Peyer's patch (tissue), 4 donors: ENCODE measurements at regions not wholly inside any gene's neighbourhood (a gene's known extent, or its start where the extent isn't known, plus 50 kb on each side); places are given as distances from the start of the nearest gene placed in this dataset.
A peak's percentile ranks its signal among the peaks of the same experiment; 100 is the strongest.

ENCODE experiments used
- DNase-seq, 3 donors: peaks; one replicate each; pipeline ENCODE4 v3.0.0-alpha.2; 2017 to 2019
- H3K27ac ChIP-seq, 4 donors: fragments of 200-600 bp; sonication (generic); one replicate each; pipeline ENCODE4 v1.5.1; 2016 to 2019
- H3K27me3 ChIP-seq, 2 donors: fragments of 200-600 bp; sonication (generic); one replicate each; pipeline ENCODE4 v1.5.1; 2019
- H3K36me3 ChIP-seq, 3 donors: fragments of 200-600 bp; sonication (generic); one replicate each; pipeline ENCODE4 v1.5.1; 2016 to 2019
- H3K4me1 ChIP-seq, 4 donors: fragments of 200-600 bp; sonication (generic); one replicate each; pipeline ENCODE4 v1.5.1; 2016 to 2019
- H3K4me3 ChIP-seq, 4 donors: fragments of 200-600 bp; sonication (generic); 1 replicate in 3 of 4; 2 replicates in 1 of 4; pipeline ENCODE4 v1.5.1; 2016 to 2019; ENCODE audit warnings: mild to moderate bottlenecking in 1 of 4
- H3K9me3 ChIP-seq, 4 donors: fragments of 200-600 bp; sonication (generic); one replicate each; pipeline ENCODE4 v1.5.1; 2016 to 2019; ENCODE audit warnings: mild to moderate bottlenecking in 1 of 4
- CTCF ChIP-seq, 6 experiments: fragments of 450-650 bp in 4 of 6; fragments of 200-600 bp in 2 of 6; sonication (generic) in 1 of 6; IDR thresholded peaks; one replicate each; pipeline ENCODE4 v1.5.1; 2017 to 2019; ENCODE audit warnings: antibody characterized with exemption in 6 of 6, mild to moderate bottlenecking in 3 of 6, moderate library complexity in 1 of 6
- POLR2A ChIP-seq, 2 donors: fragments of 450-650 bp; IDR thresholded peaks; one replicate each; pipeline ENCODE4 v1.5.1; 2017; ENCODE audit warnings: antibody characterized with exemption in 2 of 2, mild to moderate bottlenecking in 2 of 2, moderate library complexity in 2 of 2

GRCh38 chr2:2687745-2688144 is 356.7 kb upstream of the MYT1L start:
- Histone ChIP-seq H3K27me3 (no peaks in the 10 kb centered on the region), H3K36me3 (no peaks in the 10 kb centered on the region), H3K4me1 (no peaks in the 10 kb centered on the region), H3K9me3 (no peaks in the 10 kb centered on the region), H3K4me3 (no peak overlapping the region), H3K27ac (no peak overlapping the region)
- peak in 1 of 3 donors; percentile 33 for DNase-seq
- TF ChIP-seq POLR2A (IDR thresholded peaks at IDR 0.05) (no peak), CTCF (IDR thresholded peaks at IDR 0.05) (no peak)

GRCh38 chr2:2686222-2686621 is 355.1 kb upstream of the MYT1L start:
- no peaks in the 10 kb centered on the region for H3K36me3 ChIP-seq
- H3K27me3 ChIP-seq: no peaks in the 10 kb centered on the region
- no peak overlapping the region for H3K27ac ChIP-seq
- no peaks in the 10 kb centered on the region for H3K9me3 ChIP-seq
- peak in 1 of 3 donors; percentile 8 for DNase-seq
- no peak overlapping the region for H3K4me3 ChIP-seq
- no peak for TF ChIP-seq POLR2A (IDR thresholded peaks at IDR 0.05)
- no peaks in the 10 kb centered on the region for H3K4me1 ChIP-seq

- Histone ChIP-seq H3K27ac (no peak overlapping the region), H3K4me3 (no peak overlapping the region), H3K36me3 (no peaks in the 10 kb centered on the region), H3K9me3 (no peaks in the 10 kb centered on the region), H3K4me1 (no peaks in the 10 kb centered on the region), H3K27me3 (no peaks in the 10 kb centered on the region)
- TF ChIP-seq CTCF (IDR thresholded peaks at IDR 0.05) (no peak), POLR2A (IDR thresholded peaks at IDR 0.05) (no peak)
- peak in 1 of 3 donors; percentile 23 for DNase-seq
These were observed 352.6 kb upstream of the MYT1L start for GRCh38 chr2:2683606-2684224.

- Histone ChIP-seq H3K9me3 (no peaks in the 10 kb centered on the region), H3K4me3 (no peak overlapping the region), H3K27ac (no peak overlapping the region), H3K27me3 (no peaks in the 10 kb centered on the region), H3K4me1 (no peaks in the 10 kb centered on the region), H3K36me3 (no peaks in the 10 kb centered on the region)
- peak in 1 of 3 donors; percentile 40 for DNase-seq
- TF ChIP-seq CTCF (IDR thresholded peaks at IDR 0.05) (no peak), POLR2A (IDR thresholded peaks at IDR 0.05) (no peak)
These were observed 351.7 kb upstream of the MYT1L start for GRCh38 chr2:2682700-2683342.

GRCh38 chr2:2681711-2682251 is 350.7 kb upstream of the MYT1L start:
- peak in 1 of 3 donors; percentile 32 for DNase-seq

More at GRCh38 chr2:2681711-2682251, 350.7 kb upstream of the MYT1L start:
- H3K27ac ChIP-seq: no peak overlapping the region
- no peaks in the 10 kb centered on the region for H3K27me3 ChIP-seq
- H3K4me1 ChIP-seq: no peaks in the 10 kb centered on the region
- no peak overlapping the region for H3K4me3 ChIP-seq
- H3K9me3 ChIP-seq: no peaks in the 10 kb centered on the region
- TF ChIP-seq CTCF (IDR thresholded peaks at IDR 0.05) (no peak), POLR2A (IDR thresholded peaks at IDR 0.05) (no peak)
- no peaks in the 10 kb centered on the region for H3K36me3 ChIP-seq
